ENCODE measurements at regions not wholly inside any gene's neighbourhood (a gene's known extent, or its start where the extent isn't known, plus 50 kb on each side); places are given as distances from the start of the nearest gene placed in this dataset.

GRCh38 chr3:67896130-67896529 lies 241.7 kb upstream of the SUCLG2 start:
- no peaks in the 10 kb centered on the region for H3K79me2 ChIP-seq (ENCODE audit: control insufficient read depth, insufficient read depth, low read length)
- ChIA-PET POLR2A (no interaction called here), CTCF (no interaction called here)
- H4K20me1 ChIP-seq (replicated peaks; ENCODE audit: control insufficient read depth, extremely low read depth, insufficient read depth, low read length): no peaks in the 10 kb centered on the region
- FAIRE-seq (no peak), DNase-seq (ENCODE audit: low read depth, low spot score) (no peak)
- no peaks in the 10 kb centered on the region for H3K9me1 ChIP-seq (replicated peaks; ENCODE audit: control insufficient read depth, extremely low read depth, insufficient read depth, low read length)
- no peak overlapping the region for H3K4me3 ChIP-seq (replicated peaks in 1 of 3; ENCODE audit: insufficient read depth in 1 of 3, low read depth in 1 of 3, low read length in 3 of 3)
- TF ChIP-seq POLR2A (IDR thresholded peaks at IDR 0.05; ENCODE audit: low read depth, low read length) (no peak), CTCF (IDR thresholded peaks at IDR 0.05; ENCODE audit: extremely low read depth in 1 of 2, insufficient read depth in 1 of 2, low read depth in 1 of 2, low read length in 2 of 2) (no peak), FOS (IDR thresholded peaks at IDR 0.05; ENCODE audit: borderline replicate concordance, insufficient read depth, low read length) (no peak)
- intact Hi-C loops (cut with micrococcal nuclease): no loop called here
- H3K27me3 ChIP-seq (ENCODE audit: control insufficient read depth in 2 of 2, insufficient read depth in 2 of 2, low read length in 2 of 2): no peaks in the 10 kb centered on the region
- no peak overlapping the region for H3K9ac ChIP-seq (replicated peaks; ENCODE audit: extremely low read depth, insufficient read depth, low read length)
- dilution Hi-C loops (cut with MboI; ENCODE audit: extremely low pct_ligation_motif_present, low sequenced_read_pairs): no loop called here
- no peak overlapping the region for H3K27ac ChIP-seq (ENCODE audit: insufficient read depth, low read depth, low read length)
- H3K36me3 ChIP-seq (ENCODE audit: control insufficient read depth in 2 of 2, extremely low read depth in 1 of 2, insufficient read depth in 2 of 2, low read length in 2 of 2): no peaks in the 10 kb centered on the region
- H2AFZ ChIP-seq (ENCODE audit: low read depth, low read length): no peak overlapping the region
- H3K4me1 ChIP-seq (ENCODE audit: control insufficient read depth, extremely low read depth, insufficient read depth, low read length): no peaks in the 10 kb centered on the region
- no peak overlapping the region for H3K4me2 ChIP-seq (ENCODE audit: insufficient read depth, low read length)
- no TSS peak for BruUV-seq (replicated peaks)
- H3K9me3 ChIP-seq (replicated peaks; ENCODE audit: control insufficient read depth, insufficient read depth, low read length): no peaks in the 10 kb centered on the region

GRCh38 chr3:67894510-67894909 lies 240.1 kb upstream of the SUCLG2 start:
- Histone ChIP-seq H3K4me1 (ENCODE audit: control insufficient read depth, extremely low read depth, insufficient read depth, low read length) (no peaks in the 10 kb centered on the region), H3K79me2 (ENCODE audit: control insufficient read depth, insufficient read depth, low read length) (no peaks in the 10 kb centered on the region), H3K27ac (ENCODE audit: insufficient read depth, low read depth, low read length) (no peak overlapping the region), H3K4me2 (ENCODE audit: insufficient read depth, low read length) (no peak overlapping the region), H3K9me1 (replicated peaks; ENCODE audit: control insufficient read depth, extremely low read depth, insufficient read depth, low read length) (no peaks in the 10 kb centered on the region), H3K36me3 (ENCODE audit: control insufficient read depth in 2 of 2, extremely low read depth in 1 of 2, insufficient read depth in 2 of 2, low read length in 2 of 2) (no peaks in the 10 kb centered on the region), H3K4me3 (replicated peaks in 1 of 3; ENCODE audit: insufficient read depth in 1 of 3, low read depth in 1 of 3, low read length in 3 of 3) (no peak overlapping the region), H3K9me3 (replicated peaks; ENCODE audit: control insufficient read depth, insufficient read depth, low read length) (no peaks in the 10 kb centered on the region), H4K20me1 (replicated peaks; ENCODE audit: control insufficient read depth, extremely low read depth, insufficient read depth, low read length) (no peaks in the 10 kb centered on the region), H3K27me3 (ENCODE audit: control insufficient read depth in 2 of 2, insufficient read depth in 2 of 2, low read length in 2 of 2) (no peaks in the 10 kb centered on the region), H3K9ac (replicated peaks; ENCODE audit: extremely low read depth, insufficient read depth, low read length) (no peak overlapping the region), H2AFZ (ENCODE audit: low read depth, low read length) (no peak overlapping the region)
- ChIA-PET CTCF (no interaction called here), POLR2A (no interaction called here)
- no TSS peak for BruUV-seq (replicated peaks)
- no peak for TF ChIP-seq POLR2A (IDR thresholded peaks at IDR 0.05; ENCODE audit: low read depth, low read length)
- TF ChIP-seq FOS (IDR thresholded peaks at IDR 0.05; ENCODE audit: borderline replicate concordance, insufficient read depth, low read length): no peak
- TF ChIP-seq CTCF (IDR thresholded peaks at IDR 0.05; ENCODE audit: extremely low read depth in 1 of 2, insufficient read depth in 1 of 2, low read depth in 1 of 2, low read length in 2 of 2): no peak
- no peak for TF ChIP-seq MYC (IDR thresholded peaks at IDR 0.05; ENCODE audit: low read depth, low read length)
- no peak for TF ChIP-seq MAX (IDR thresholded peaks at IDR 0.05; ENCODE audit: insufficient read depth, insufficient read length)
- TF ChIP-seq GATA2 (IDR thresholded peaks at IDR 0.05; ENCODE audit: insufficient read depth, insufficient read length, low read depth, low read length): no peak
- TF ChIP-seq JUN (IDR thresholded peaks at IDR 0.05; ENCODE audit: borderline replicate concordance, insufficient read depth, insufficient read length, low read depth): no peak
- no peak for TF ChIP-seq POLR2AphosphoS5 (IDR thresholded peaks at IDR 0.05; ENCODE audit: insufficient read depth, low read depth, low read length)
- TF ChIP-seq EZH2 (IDR thresholded peaks at IDR 0.05; ENCODE audit: borderline replicate concordance, low read depth, low read length, severe bottlenecking): no peak
- FAIRE-seq (no peak), DNase-seq (ENCODE audit: low read depth, low spot score) (no peak)
- intact Hi-C loops (cut with micrococcal nuclease) (no loop called here), dilution Hi-C loops (cut with MboI; ENCODE audit: extremely low pct_ligation_motif_present, low sequenced_read_pairs) (no loop called here)

All from endothelial cell of umbilical vein (primary cell).